ENCODE measurements at regions not wholly inside any gene's neighbourhood (a gene's known extent, or its start where the extent isn't known, plus 50 kb on each side); places are given as distances from the start of the nearest gene placed in this dataset.

DNA sequence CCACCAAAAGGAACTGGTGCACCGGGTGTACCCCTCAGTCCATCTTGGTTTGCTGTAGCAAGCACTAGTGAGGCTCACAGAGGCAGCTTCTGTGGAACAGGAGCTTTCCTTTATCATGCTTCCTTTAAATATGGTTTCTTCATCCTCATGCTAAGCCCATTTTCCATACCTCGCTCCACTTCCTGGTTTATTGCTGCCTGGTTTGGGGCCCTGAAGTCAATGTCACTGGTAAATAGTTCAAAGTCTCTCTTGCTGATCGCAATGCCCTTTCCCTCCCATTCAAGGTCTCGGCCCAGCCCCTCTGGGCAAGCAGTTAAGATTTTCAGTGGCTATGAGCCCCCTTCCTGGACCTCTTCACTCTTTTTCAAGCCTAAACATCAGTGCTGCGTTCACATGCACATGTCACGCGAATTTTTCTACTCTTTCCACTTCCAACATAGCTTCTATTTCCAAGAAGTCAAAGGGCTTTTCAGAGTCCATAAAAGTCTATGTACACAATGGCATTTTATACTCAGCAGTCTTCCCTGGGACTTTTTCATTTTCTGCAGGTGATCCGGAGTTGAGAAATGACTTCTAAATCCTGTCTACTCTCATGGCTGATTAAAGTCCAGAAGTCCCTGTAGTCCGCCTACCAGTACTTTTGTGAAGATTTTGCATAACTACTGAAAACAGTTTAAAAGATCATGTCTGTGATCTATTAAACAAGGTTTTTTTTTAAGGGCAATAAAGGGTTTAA, 323.8 kb upstream of the ZFHX3 start:
- TF ChIP-seq CTCF (IDR thresholded peaks at IDR 0.05; ENCODE audit: low read length) (no peak), EZH2 (IDR thresholded peaks at IDR 0.05; ENCODE audit: borderline replicate concordance, low read length) (no peak)
